ENCODE measurements at regions not wholly inside any gene's neighbourhood (a gene's known extent, or its start where the extent isn't known, plus 50 kb on each side); places are given as distances from the start of the nearest gene placed in this dataset.

GRCh38 chr5:125286271-125286670 is 539.8 kb upstream of the ZNF608 start:
- no peak for DNase-seq (ENCODE audit: low spot score)

- DNase-seq (ENCODE audit: low spot score): no peak
Measured at GRCh38 chr5:125289606-125290005, 543.2 kb upstream of the ZNF608 start.

GRCh38 chr5:125290935-125291334 is 544.5 kb upstream of the ZNF608 start:
- no peak for DNase-seq (ENCODE audit: low spot score)

- DNase-seq (ENCODE audit: low spot score): no peak
Measured at GRCh38 chr5:125291447-125291846, 545.0 kb upstream of the ZNF608 start.

- no peak for DNase-seq (ENCODE audit: low spot score)
Measured at GRCh38 chr5:125293223-125293622, 546.8 kb upstream of the ZNF608 start.

GRCh38 chr5:125293726-125294125 is 547.3 kb upstream of the ZNF608 start:
- DNase-seq (ENCODE audit: low spot score): no peak

- DNase-seq (ENCODE audit: low spot score): no peak
Measured at GRCh38 chr5:125294844-125295243, 548.4 kb upstream of the ZNF608 start.

- no peak for DNase-seq (ENCODE audit: low spot score)
Measured at GRCh38 chr5:125295405-125295872, 549.0 kb upstream of the ZNF608 start.

- DNase-seq (ENCODE audit: low spot score): no peak
Measured at GRCh38 chr5:125298258-125298657, 551.8 kb upstream of the ZNF608 start.

GRCh38 chr5:125298746-125299379 is 552.4 kb upstream of the ZNF608 start:
- DNase-seq (ENCODE audit: low spot score): no peak

GRCh38 chr5:125301711-125302110 is 555.3 kb upstream of the ZNF608 start:
- no peak for DNase-seq (ENCODE audit: low spot score)

- no peak for DNase-seq (ENCODE audit: low spot score)
Measured at GRCh38 chr5:125302577-125302976, 556.1 kb upstream of the ZNF608 start.

- no peak for DNase-seq (ENCODE audit: low spot score)
Measured at GRCh38 chr5:125306741-125307140, 560.3 kb upstream of the ZNF608 start.

GRCh38 chr5:125310749-125311148 is 564.3 kb upstream of the ZNF608 start:
- DNase-seq (ENCODE audit: low spot score): no peak

GRCh38 chr5:125311743-125312142 is 565.3 kb upstream of the ZNF608 start:
- DNase-seq (ENCODE audit: low spot score): no peak

GRCh38 chr5:125313555-125313954 is 567.1 kb upstream of the ZNF608 start:
- DNase-seq (ENCODE audit: low spot score): no peak

GRCh38 chr5:125315306-125315705 is 568.9 kb upstream of the ZNF608 start:
- DNase-seq (ENCODE audit: low spot score): no peak

- DNase-seq (ENCODE audit: low spot score): no peak
Measured at GRCh38 chr5:125316391-125316790, 570.0 kb upstream of the ZNF608 start.

- no peak for DNase-seq (ENCODE audit: low spot score)
Measured at GRCh38 chr5:125316915-125317535, 570.6 kb upstream of the ZNF608 start.

GRCh38 chr5:125317536-125317995 is 571.1 kb upstream of the ZNF608 start:
- no peak for DNase-seq (ENCODE audit: low spot score)

- DNase-seq (ENCODE audit: low spot score): no peak
Measured at GRCh38 chr5:125321654-125322053, 575.2 kb upstream of the ZNF608 start.

- DNase-seq (ENCODE audit: low spot score): no peak
Measured at GRCh38 chr5:125323613-125324012, 577.2 kb upstream of the ZNF608 start.

- DNase-seq (ENCODE audit: low spot score): no peak
Measured at GRCh38 chr5:125325488-125326149, 579.2 kb upstream of the ZNF608 start.
